Stomach smooth muscle (tissue), 2 donors: ENCODE measurements at regions not wholly inside any gene's neighbourhood (a gene's known extent, or its start where the extent isn't known, plus 50 kb on each side); places are given as distances from the start of the nearest gene placed in this dataset.

Source experiments
- H3K27ac ChIP-seq: one replicate; pipeline ENCODE4 v1.7.0; 2013; ENCODE audit warnings: mild to moderate bottlenecking, low read length, inconsistent platforms
- H3K27me3 ChIP-seq, 2 donors: one replicate each; pipeline ENCODE4 v1.7.0; 2013; ENCODE audit warnings: low read length in 2 of 2; ENCODE audit not compliant: insufficient read depth in 2 of 2, control insufficient read depth in 1 of 2
- H3K36me3 ChIP-seq, 2 donors: one replicate each; pipeline ENCODE4 v1.7.0; 2013; ENCODE audit warnings: low read length in 2 of 2; ENCODE audit not compliant: control insufficient read depth in 2 of 2, insufficient read depth in 2 of 2
- H3K4me1 ChIP-seq: one replicate; pipeline ENCODE4 v1.7.0; 2013; ENCODE audit warnings: low read length; ENCODE audit not compliant: control insufficient read depth, insufficient read depth
- H3K4me3 ChIP-seq, 2 donors: one replicate each; pipeline ENCODE4 v1.7.0; 2013; ENCODE audit warnings: low read length in 2 of 2
- H3K9ac ChIP-seq, 2 donors: one replicate each; pipeline ENCODE4 v1.7.0; 2013; ENCODE audit warnings: low read length in 2 of 2, mild to moderate bottlenecking in 1 of 2
- H3K9me3 ChIP-seq, 2 donors: one replicate each; pipeline ENCODE4 v1.7.0; 2013; ENCODE audit warnings: low read length in 2 of 2; ENCODE audit not compliant: control insufficient read depth in 2 of 2
- donor health status: healthy.
- donor health status: Pancreatic carcinoma.

- Histone ChIP-seq H3K36me3 (no peaks in the 10 kb centered on the region), H3K27ac (no peak overlapping the region)
Observed at GRCh38 chr4:66246643-66247042, 576.4 kb upstream of the EPHA5 start.

DNA sequence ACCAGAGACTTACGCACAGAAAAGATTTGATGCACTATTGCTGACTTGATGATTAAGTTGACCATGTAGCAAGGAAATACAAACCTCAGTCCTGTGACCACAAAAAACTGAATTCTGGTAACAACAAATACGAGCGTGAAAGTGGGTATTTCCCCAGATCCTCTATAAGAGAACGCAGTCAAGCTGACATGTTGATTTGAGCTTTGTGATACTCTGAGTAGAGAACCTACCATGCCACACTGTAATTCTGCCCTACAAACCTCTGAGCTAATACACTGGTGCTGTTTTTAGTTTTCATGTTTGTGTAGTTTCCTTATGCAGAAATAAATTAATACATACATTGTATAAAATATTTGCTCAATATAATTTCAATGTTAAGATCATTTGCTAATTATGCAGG, 565.6 kb upstream of the EPHA5 start:
- no peaks in the 10 kb centered on the region for H3K36me3 ChIP-seq
- H3K27ac ChIP-seq = no peak overlapping the region
- no peaks in the 10 kb centered on the region for H3K4me1 ChIP-seq
- H3K27me3 ChIP-seq = no peaks in the 10 kb centered on the region
- no peaks in the 10 kb centered on the region for H3K9me3 ChIP-seq
- no peak overlapping the region for H3K4me3 ChIP-seq
- H3K9ac ChIP-seq = no peak overlapping the region

More at GRCh38 chr4:66246643-66247042, 576.4 kb upstream of the EPHA5 start:
- Histone ChIP-seq H3K27me3 (no peaks in the 10 kb centered on the region), H3K9ac (no peak overlapping the region), H3K4me1 (no peaks in the 10 kb centered on the region), H3K4me3 (no peak overlapping the region), H3K9me3 (no peaks in the 10 kb centered on the region)

- H3K36me3 ChIP-seq = no peaks in the 10 kb centered on the region
- H3K4me1 ChIP-seq = no peaks in the 10 kb centered on the region
- H3K9me3 ChIP-seq = no peaks in the 10 kb centered on the region
- H3K27me3 ChIP-seq = no peaks in the 10 kb centered on the region
- no peak overlapping the region for H3K9ac ChIP-seq
- no peak overlapping the region for H3K27ac ChIP-seq
- no peak overlapping the region for H3K4me3 ChIP-seq
Observed at GRCh38 chr4:66229885-66230284, 559.6 kb upstream of the EPHA5 start.

- H3K4me1 ChIP-seq = no peaks in the 10 kb centered on the region
- no peak overlapping the region for H3K9ac ChIP-seq
- no peaks in the 10 kb centered on the region for H3K9me3 ChIP-seq
- H3K27me3 ChIP-seq = no peaks in the 10 kb centered on the region
- no peaks in the 10 kb centered on the region for H3K36me3 ChIP-seq
- no peak overlapping the region for H3K27ac ChIP-seq
- no peak overlapping the region for H3K4me3 ChIP-seq
Observed at GRCh38 chr4:66225539-66225938, 555.2 kb upstream of the EPHA5 start.

- Histone ChIP-seq H3K4me3 (no peak overlapping the region), H3K4me1 (no peaks in the 10 kb centered on the region), H3K27ac (no peak overlapping the region), H3K9me3 (no peaks in the 10 kb centered on the region), H3K36me3 (no peaks in the 10 kb centered on the region), H3K27me3 (no peaks in the 10 kb centered on the region), H3K9ac (no peak overlapping the region)
Observed at GRCh38 chr4:66223068-66223703, 552.9 kb upstream of the EPHA5 start.

DNA sequence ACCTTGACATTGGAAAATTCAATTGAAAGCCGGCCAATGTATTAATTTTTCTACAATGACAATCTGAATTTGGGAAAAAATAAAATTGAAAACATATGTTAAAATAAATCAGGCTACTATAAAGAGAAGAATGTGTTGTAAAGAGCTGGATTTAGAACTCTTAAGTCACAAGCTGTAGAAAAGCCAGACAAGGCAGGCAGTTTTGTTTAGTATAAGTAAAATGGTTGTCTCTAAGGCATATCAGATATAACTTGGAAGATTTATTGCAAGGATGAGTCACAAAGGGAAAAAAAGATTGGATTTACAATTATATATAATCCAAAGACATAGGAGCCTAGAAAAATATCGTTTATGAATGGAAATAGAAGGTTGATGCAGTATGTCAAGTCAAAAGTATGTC, 549.1 kb upstream of the EPHA5 start:
- no peak overlapping the region for H3K27ac ChIP-seq
- no peaks in the 10 kb centered on the region for H3K4me1 ChIP-seq
- no peaks in the 10 kb centered on the region for H3K9me3 ChIP-seq
- H3K36me3 ChIP-seq = no peaks in the 10 kb centered on the region
- no peak overlapping the region for H3K4me3 ChIP-seq
- H3K27me3 ChIP-seq = no peaks in the 10 kb centered on the region
- no peak overlapping the region for H3K9ac ChIP-seq

DNA sequence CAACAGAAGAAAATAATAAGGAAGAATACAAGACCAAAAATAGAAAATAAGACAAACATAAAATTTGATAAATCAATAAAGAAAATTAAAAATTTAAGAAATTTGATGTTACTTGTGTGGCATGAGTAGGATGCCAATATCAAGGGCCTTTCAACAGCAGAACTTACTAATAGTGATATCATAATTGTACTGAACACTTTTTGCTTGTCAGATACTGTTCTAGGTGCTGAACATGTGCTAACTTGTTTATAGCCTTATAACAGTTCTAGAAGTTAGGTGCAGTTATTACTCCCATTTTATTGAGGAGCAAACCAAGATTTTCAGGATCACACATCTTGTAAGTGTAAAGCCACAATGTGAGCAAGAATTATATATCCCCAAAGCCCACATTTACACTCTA, 546.0 kb upstream of the EPHA5 start:
- Histone ChIP-seq H3K9ac (no peak overlapping the region), H3K4me3 (no peak overlapping the region), H3K27ac (no peak overlapping the region), H3K9me3 (no peaks in the 10 kb centered on the region), H3K27me3 (no peaks in the 10 kb centered on the region), H3K36me3 (no peaks in the 10 kb centered on the region), H3K4me1 (no peaks in the 10 kb centered on the region)

GRCh38 chr4:66212489-66212888, 542.2 kb upstream of the EPHA5 start:
- H3K27ac ChIP-seq = no peak overlapping the region
- no peak overlapping the region for H3K9ac ChIP-seq
- no peaks in the 10 kb centered on the region for H3K36me3 ChIP-seq
- H3K27me3 ChIP-seq = no peaks in the 10 kb centered on the region
- no peaks in the 10 kb centered on the region for H3K4me1 ChIP-seq
- H3K4me3 ChIP-seq = no peak overlapping the region
- peaks cover 0 to 9% of the 10 kb centered on the region in 2 donors for H3K9me3 ChIP-seq

- peaks cover 0 to 9% of the 10 kb centered on the region in 2 donors for H3K9me3 ChIP-seq
- no peak overlapping the region for H3K4me3 ChIP-seq
- no peaks in the 10 kb centered on the region for H3K36me3 ChIP-seq
- H3K4me1 ChIP-seq = no peaks in the 10 kb centered on the region
- H3K27ac ChIP-seq = no peak overlapping the region
- H3K9ac ChIP-seq = no peak overlapping the region
- H3K27me3 ChIP-seq = no peaks in the 10 kb centered on the region
Observed at GRCh38 chr4:66204534-66205247, 534.4 kb upstream of the EPHA5 start.

DNA sequence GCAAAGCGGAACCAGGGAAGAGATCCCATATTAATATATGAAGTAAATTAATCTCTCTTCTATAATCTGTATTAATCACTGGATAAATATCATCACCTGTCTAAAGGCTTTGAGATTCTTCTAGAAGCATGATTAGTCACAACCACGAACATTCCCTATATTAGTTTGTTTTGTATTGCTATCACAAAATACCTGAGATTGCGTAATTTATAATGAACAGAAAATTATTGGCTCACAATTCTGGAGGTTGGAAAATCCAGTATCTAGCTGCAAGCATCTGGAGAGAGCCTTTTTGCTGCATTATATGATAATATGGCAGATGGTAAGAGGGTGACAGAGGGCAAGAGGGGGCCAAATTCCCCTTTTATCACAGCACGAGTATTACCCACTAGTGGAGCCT, 532.6 kb upstream of the EPHA5 start:
- no peaks in the 10 kb centered on the region for H3K27me3 ChIP-seq
- H3K36me3 ChIP-seq = no peaks in the 10 kb centered on the region
- H3K27ac ChIP-seq = no peak overlapping the region
- no peaks in the 10 kb centered on the region for H3K9me3 ChIP-seq
- no peaks in the 10 kb centered on the region for H3K4me1 ChIP-seq
- no peak overlapping the region for H3K4me3 ChIP-seq
- no peak overlapping the region for H3K9ac ChIP-seq

DNA sequence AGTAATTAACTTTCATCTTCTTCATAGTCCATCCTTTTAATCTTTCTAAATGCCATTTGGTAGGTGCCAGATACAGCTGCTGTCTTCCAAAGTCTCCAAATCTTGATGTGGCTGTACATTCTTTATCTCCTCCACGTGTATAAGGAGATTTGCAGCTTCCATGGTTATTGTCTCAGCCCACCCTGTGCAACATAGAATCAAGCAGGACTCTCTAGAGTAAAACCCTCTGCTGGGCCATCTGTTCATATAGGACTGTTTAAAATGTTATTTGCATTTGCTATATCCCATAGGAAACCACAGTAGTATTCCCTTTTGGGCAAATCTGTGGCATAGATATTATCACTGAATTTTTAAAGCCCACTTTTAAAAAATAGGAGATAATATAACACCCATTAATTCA, 527.2 kb upstream of the EPHA5 start:
- H3K4me3 ChIP-seq = no peak overlapping the region
- no peaks in the 10 kb centered on the region for H3K4me1 ChIP-seq
- H3K36me3 ChIP-seq = no peaks in the 10 kb centered on the region
- H3K9me3 ChIP-seq = no peaks in the 10 kb centered on the region
- H3K27ac ChIP-seq = no peak overlapping the region
- no peaks in the 10 kb centered on the region for H3K27me3 ChIP-seq
- no peak overlapping the region for H3K9ac ChIP-seq
